ENCODE measurements at regions not wholly inside any gene's neighbourhood (a gene's known extent, or its start where the extent isn't known, plus 50 kb on each side); places are given as distances from the start of the nearest gene placed in this dataset.

DNA sequence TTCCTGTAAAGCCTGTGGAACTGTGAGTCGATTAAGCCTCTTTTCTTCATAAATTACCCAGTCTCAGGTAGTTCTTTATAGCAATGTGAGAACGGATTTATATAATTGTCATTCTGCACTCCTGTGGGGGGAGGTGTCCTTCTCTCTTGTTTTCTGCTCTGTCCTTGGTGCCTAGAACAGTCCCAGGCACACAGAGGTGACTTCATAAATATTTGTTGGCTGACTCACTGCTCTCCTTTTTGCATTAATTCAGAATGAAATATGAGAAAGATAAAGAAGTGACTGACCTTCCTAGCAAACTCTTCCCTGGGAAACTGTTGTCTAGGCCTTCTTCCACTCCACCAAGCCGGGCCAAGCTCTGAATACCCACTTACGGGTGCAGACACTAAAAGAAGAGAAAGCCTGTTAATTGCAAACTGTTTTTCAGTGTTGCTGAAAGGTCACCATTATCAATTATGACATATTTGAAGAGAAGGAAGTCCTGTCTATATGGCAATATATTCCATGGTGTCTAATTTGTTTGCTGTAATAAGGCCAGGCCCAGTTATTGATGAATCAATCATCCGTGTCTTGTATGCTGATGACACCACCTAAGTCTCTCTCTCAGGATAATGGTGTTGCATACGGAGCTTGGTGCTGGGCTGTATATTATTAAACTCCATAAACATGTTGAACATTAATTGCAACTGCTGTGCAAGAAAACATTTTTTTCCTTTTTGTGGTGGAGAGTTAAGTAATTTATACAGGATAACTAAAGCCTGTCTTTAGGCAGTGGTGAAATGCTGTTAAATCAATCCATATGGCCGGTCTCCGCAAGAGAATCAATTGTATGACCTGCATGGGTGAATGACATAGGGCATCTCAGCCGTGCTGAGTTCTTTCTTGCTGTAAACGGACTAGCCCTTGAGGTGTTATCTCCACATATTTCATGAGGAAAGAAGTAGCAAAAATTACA, 567.5 kb downstream of the SLC4A3 start:
- Histone ChIP-seq H3K9ac (ENCODE audit: insufficient read depth, low read depth, low read length) (no peak overlapping the region), H3K4me3 (replicated peaks in 1 of 3; ENCODE audit: insufficient read depth in 1 of 3, low read depth in 2 of 3, low read length in 3 of 3) (no peak overlapping the region), H3K27me3 (ENCODE audit: control insufficient read depth in 1 of 2, insufficient read depth in 2 of 2, low read length in 2 of 2) (no peaks in the 10 kb centered on the region), H3K4me2 (ENCODE audit: low read depth, low read length) (no peak overlapping the region), H3K27ac (ENCODE audit: extremely low read length, insufficient read depth, low read length) (no peak overlapping the region), H3K4me1 (ENCODE audit: insufficient read depth, low read length) (no peaks in the 10 kb centered on the region), H3K9me3 (ENCODE audit: low read length) (peaks cover 8% of the 10 kb centered on the region), H2AFZ (ENCODE audit: low read length) (no peak overlapping the region), H3K36me3 (replicated peaks in 1 of 2; ENCODE audit: control insufficient read depth in 1 of 2, insufficient read depth in 2 of 2, low read length in 2 of 2) (no peaks in the 10 kb centered on the region), H3K79me2 (ENCODE audit: insufficient read depth, low read length) (no peaks in the 10 kb centered on the region), H4K20me1 (ENCODE audit: insufficient read depth, low read length) (no peaks in the 10 kb centered on the region)
- FAIRE-seq (no peak), ATAC-seq (no peak), DNase-seq (ENCODE audit: low spot score) (no peak)
- intact Hi-C loops (cut with micrococcal nuclease; ENCODE audit: unreplicated experiment), result no loop called here
- TF ChIP-seq RARA (CRISPR knock-in tag; IDR thresholded peaks at IDR 0.05) (no peak), EED (CRISPR knock-in tag; IDR thresholded peaks at IDR 0.05) (no peak)
- in situ Hi-C loops (cut with HindIII; ENCODE audit: extremely low pct_ligation_motif_present, low pct_unique_long_range_greater_than_20kb), result no loop called here
- CTCF ChIA-PET (ENCODE audit: low intra/inter-chr PET ratio, low total read pairs), result no interaction called here
- POLR2A ChIA-PET, result no interaction called here
- no TSS peak for BruUV-seq (replicated peaks)
- WGBS (ENCODE audit: low lambda C conversion rate), result 6% methylated on average over 10 of the region's 10 CpGs

DNA sequence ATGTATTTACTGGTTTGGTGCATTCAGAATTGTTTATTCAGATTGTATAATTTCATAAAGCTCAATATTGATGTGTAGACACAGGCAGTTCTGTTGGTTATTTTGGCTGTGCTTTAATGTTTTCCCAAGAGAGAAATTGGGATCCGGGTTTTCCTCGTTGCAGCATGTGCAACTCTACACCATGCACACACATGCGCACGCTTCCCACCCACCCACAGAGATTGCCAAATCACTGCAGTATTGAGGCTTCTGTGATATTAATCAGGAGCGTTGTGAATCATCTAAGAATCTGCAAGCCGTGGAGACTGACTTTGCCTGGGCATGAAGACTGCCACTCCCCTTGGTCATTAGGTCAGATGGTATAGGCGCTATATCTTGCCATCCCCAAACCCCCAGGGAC, 571.5 kb downstream of the SLC4A3 start:
- Histone ChIP-seq H4K20me1 (ENCODE audit: insufficient read depth, low read length) (no peaks in the 10 kb centered on the region), H3K9ac (ENCODE audit: insufficient read depth, low read depth, low read length) (no peak overlapping the region), H3K4me3 (replicated peaks in 1 of 3; ENCODE audit: insufficient read depth in 1 of 3, low read depth in 2 of 3, low read length in 3 of 3) (no peak overlapping the region), H3K36me3 (replicated peaks in 1 of 2; ENCODE audit: control insufficient read depth in 1 of 2, insufficient read depth in 2 of 2, low read length in 2 of 2) (no peaks in the 10 kb centered on the region), H3K79me2 (ENCODE audit: insufficient read depth, low read length) (no peaks in the 10 kb centered on the region), H3K9me3 (ENCODE audit: low read length) (no peaks in the 10 kb centered on the region), H3K4me2 (ENCODE audit: low read depth, low read length) (no peak overlapping the region), H2AFZ (ENCODE audit: low read length) (no peak overlapping the region), H3K27me3 (ENCODE audit: control insufficient read depth in 1 of 2, insufficient read depth in 2 of 2, low read length in 2 of 2) (no peaks in the 10 kb centered on the region), H3K27ac (ENCODE audit: extremely low read length, insufficient read depth, low read length) (no peak overlapping the region), H3K4me1 (ENCODE audit: insufficient read depth, low read length) (no peaks in the 10 kb centered on the region)
- DNase-seq (ENCODE audit: low spot score), result no peak
- TF ChIP-seq, protein P1, sequence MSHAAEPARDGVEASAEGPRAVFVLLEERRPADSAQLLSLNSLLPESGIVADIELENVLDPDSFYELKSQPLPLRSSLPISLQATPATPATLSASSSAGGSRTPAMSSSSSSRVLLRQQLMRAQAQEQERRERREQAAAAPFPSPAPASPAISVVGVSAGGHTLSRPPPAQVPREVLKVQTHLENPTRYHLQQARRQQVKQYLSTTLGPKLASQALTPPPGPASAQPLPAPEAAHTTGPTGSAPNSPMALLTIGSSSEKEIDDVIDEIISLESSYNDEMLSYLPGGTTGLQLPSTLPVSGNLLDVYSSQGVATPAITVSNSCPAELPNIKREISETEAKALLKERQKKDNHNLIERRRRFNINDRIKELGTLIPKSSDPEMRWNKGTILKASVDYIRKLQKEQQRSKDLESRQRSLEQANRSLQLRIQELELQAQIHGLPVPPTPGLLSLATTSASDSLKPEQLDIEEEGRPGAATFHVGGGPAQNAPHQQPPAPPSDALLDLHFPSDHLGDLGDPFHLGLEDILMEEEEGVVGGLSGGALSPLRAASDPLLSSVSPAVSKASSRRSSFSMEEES (CRISPR knock-in tag; IDR thresholded peaks at IDR 0.05), result no peak
- no peak for TF ChIP-seq TP53 (CRISPR knock-in tag; conservative IDR thresholded peaks at IDR 0.05)
- no peak for TF ChIP-seq SP2 (CRISPR knock-in tag; IDR thresholded peaks at IDR 0.05)
- TF ChIP-seq CAMTA2 (CRISPR knock-in tag; IDR thresholded peaks at IDR 0.05; ENCODE audit: borderline replicate concordance), result no peak
- TF ChIP-seq TEAD3 (CRISPR knock-in tag; optimal IDR thresholded peaks at IDR 0.05; ENCODE audit: borderline replicate concordance), result no peak
- no peak for TF ChIP-seq ZNF251 (CRISPR knock-in tag; IDR thresholded peaks at IDR 0.05)
- TF ChIP-seq ZBTB7B (CRISPR knock-in tag; IDR thresholded peaks at IDR 0.05), result no peak
- TF ChIP-seq ZFP36L2 (CRISPR knock-in tag; IDR thresholded peaks at IDR 0.05), result no peak
- no peak for TF ChIP-seq HDAC6 (IDR thresholded peaks at IDR 0.05; ENCODE audit: low read depth, low read length)
- in situ Hi-C loops (cut with HindIII; ENCODE audit: extremely low pct_ligation_motif_present, low pct_unique_long_range_greater_than_20kb) (no loop called here), intact Hi-C loops (cut with micrococcal nuclease; ENCODE audit: unreplicated experiment) (no loop called here)
- ChIA-PET POLR2A (no interaction called here), CTCF (ENCODE audit: low intra/inter-chr PET ratio, low total read pairs) (no interaction called here)
- no peak for ATAC-seq
- 34% methylated on average over 7 of the region's 7 CpGs for WGBS (ENCODE audit: low lambda C conversion rate)
- FAIRE-seq, result no peak
- BruUV-seq (replicated peaks), result no TSS peak
